ENCODE measurements at regions not wholly inside any gene's neighbourhood (a gene's known extent, or its start where the extent isn't known, plus 50 kb on each side); places are given as distances from the start of the nearest gene placed in this dataset.

GRCh38 chr6:103456652-103457051, 1403.1 kb downstream of the HACE1 start:
- H3K4me1 ChIP-seq (ENCODE audit: control insufficient read depth, extremely low read depth, insufficient read depth, low read length) = no peaks in the 10 kb centered on the region
- no peak for FAIRE-seq
- dilution Hi-C loops (cut with MboI; ENCODE audit: extremely low pct_ligation_motif_present, low sequenced_read_pairs) (no loop called here), intact Hi-C loops (cut with micrococcal nuclease) (no loop called here)
- no peaks in the 10 kb centered on the region for H4K20me1 ChIP-seq (replicated peaks; ENCODE audit: control insufficient read depth, extremely low read depth, insufficient read depth, low read length)
- no peaks in the 10 kb centered on the region for H3K9me3 ChIP-seq (replicated peaks; ENCODE audit: control insufficient read depth, insufficient read depth, low read length)
- H3K79me2 ChIP-seq (ENCODE audit: control insufficient read depth, insufficient read depth, low read length) = no peaks in the 10 kb centered on the region
- H3K4me3 ChIP-seq (replicated peaks in 1 of 3; ENCODE audit: insufficient read depth in 1 of 3, low read depth in 1 of 3, low read length in 3 of 3) = no peak overlapping the region
- DNase-seq (ENCODE audit: low read depth, low spot score) = no peak
- no peaks in the 10 kb centered on the region for H3K36me3 ChIP-seq (ENCODE audit: control insufficient read depth in 2 of 2, extremely low read depth in 1 of 2, insufficient read depth in 2 of 2, low read length in 2 of 2)
- H3K4me2 ChIP-seq (ENCODE audit: insufficient read depth, low read length) = no peak overlapping the region
- H3K9ac ChIP-seq (replicated peaks; ENCODE audit: extremely low read depth, insufficient read depth, low read length) = no peak overlapping the region
- BruUV-seq (replicated peaks) = no TSS peak
- CTCF ChIA-PET = no interaction called here
- no peak overlapping the region for H3K27ac ChIP-seq (ENCODE audit: insufficient read depth, low read depth, low read length)
- no peaks in the 10 kb centered on the region for H3K27me3 ChIP-seq (ENCODE audit: control insufficient read depth in 2 of 2, insufficient read depth in 2 of 2, low read length in 2 of 2)
- H3K9me1 ChIP-seq (replicated peaks; ENCODE audit: control insufficient read depth, extremely low read depth, insufficient read depth, low read length) = no peaks in the 10 kb centered on the region
- no peak overlapping the region for H2AFZ ChIP-seq (ENCODE audit: low read depth, low read length)
- POLR2A ChIA-PET = no interaction called here
- no peak for TF ChIP-seq EZH2 (IDR thresholded peaks at IDR 0.05; ENCODE audit: borderline replicate concordance, low read depth, low read length, severe bottlenecking)
- TF ChIP-seq MAX (IDR thresholded peaks at IDR 0.05; ENCODE audit: insufficient read depth, insufficient read length) = no peak
- no peak for TF ChIP-seq JUN (IDR thresholded peaks at IDR 0.05; ENCODE audit: borderline replicate concordance, insufficient read depth, insufficient read length, low read depth)
- TF ChIP-seq GATA2 (IDR thresholded peaks at IDR 0.05; ENCODE audit: insufficient read depth, insufficient read length, low read depth, low read length) = no peak
- TF ChIP-seq MYC (IDR thresholded peaks at IDR 0.05; ENCODE audit: low read depth, low read length) = no peak
- TF ChIP-seq POLR2A (IDR thresholded peaks at IDR 0.05; ENCODE audit: low read depth, low read length) = no peak
- no peak for TF ChIP-seq FOS (IDR thresholded peaks at IDR 0.05; ENCODE audit: borderline replicate concordance, insufficient read depth, low read length)
- no peak for TF ChIP-seq POLR2AphosphoS5 (IDR thresholded peaks at IDR 0.05; ENCODE audit: insufficient read depth, low read depth, low read length)
- TF ChIP-seq CTCF (IDR thresholded peaks at IDR 0.05; ENCODE audit: extremely low read depth in 1 of 2, insufficient read depth in 1 of 2, low read depth in 1 of 2, low read length in 2 of 2) = no peak

Data from endothelial cell of umbilical vein (primary cell).